GM12864 (cell line): ENCODE measurements at regions not wholly inside any gene's neighbourhood (a gene's known extent, or its start where the extent isn't known, plus 50 kb on each side); places are given as distances from the start of the nearest gene placed in this dataset.

Experiments used
- DNase-seq: peaks from one replicate; pipeline ENCODE4 v3.0.0-alpha.2; 2011; ENCODE audit warnings: low read depth
- H3K4me3 ChIP-seq: 2 replicates; pipeline ENCODE4 v1.5.1; 2011; ENCODE audit warnings: mild to moderate bottlenecking, low read depth, low read length, control low read depth
- CTCF ChIP-seq: IDR thresholded peaks from 2 replicates; pipeline ENCODE4 v1.5.1; 2011; ENCODE audit warnings: low read depth, mild to moderate bottlenecking, moderate library complexity, low read length, control low read depth, inconsistent platforms; ENCODE audit errors: missing control alignments

- no peak for DNase-seq
- no peak for TF ChIP-seq CTCF
- no peak overlapping the region for H3K4me3 ChIP-seq
Measured at GRCh38 chr12:67424784-67425183, 155.6 kb downstream of the CAND1 start.

- DNase-seq, result no peak
- no peak for TF ChIP-seq CTCF
- H3K4me3 ChIP-seq, result no peak overlapping the region
Measured at GRCh38 chr12:67425394-67425793, 156.2 kb downstream of the CAND1 start.

GRCh38 chr12:67426067-67426466 lies 156.9 kb downstream of the CAND1 start:
- TF ChIP-seq CTCF, result no peak
- no peak overlapping the region for H3K4me3 ChIP-seq
- DNase-seq, result no peak

- H3K4me3 ChIP-seq, result no peak overlapping the region
- DNase-seq, result no peak
- no peak for TF ChIP-seq CTCF
Measured at GRCh38 chr12:67427336-67427735, 158.2 kb downstream of the CAND1 start.

- H3K4me3 ChIP-seq, result no peak overlapping the region
- TF ChIP-seq CTCF, result no peak
- DNase-seq, result no peak
Measured at GRCh38 chr12:67428431-67428830, 159.3 kb downstream of the CAND1 start.

GRCh38 chr12:67430708-67431335 lies 161.7 kb downstream of the CAND1 start:
- TF ChIP-seq CTCF, result no peak
- no peak overlapping the region for H3K4me3 ChIP-seq
- no peak for DNase-seq

GRCh38 chr12:67431411-67432020 lies 162.4 kb downstream of the CAND1 start:
- no peak for TF ChIP-seq CTCF
- no peak overlapping the region for H3K4me3 ChIP-seq
- no peak for DNase-seq
